GM12872 (cell line): ENCODE measurements at regions not wholly inside any gene's neighbourhood (a gene's known extent, or its start where the extent isn't known, plus 50 kb on each side); places are given as distances from the start of the nearest gene placed in this dataset.

Experiments used
- TF ChIP-seq, protein P1 (sequence below): IDR thresholded peaks from 3 replicates; pipeline ENCODE4 v1.5.1; 2011; ENCODE audit warnings: low read depth, mild to moderate bottlenecking, low read length, moderate library complexity; ENCODE audit not compliant: insufficient read depth

DNA sequence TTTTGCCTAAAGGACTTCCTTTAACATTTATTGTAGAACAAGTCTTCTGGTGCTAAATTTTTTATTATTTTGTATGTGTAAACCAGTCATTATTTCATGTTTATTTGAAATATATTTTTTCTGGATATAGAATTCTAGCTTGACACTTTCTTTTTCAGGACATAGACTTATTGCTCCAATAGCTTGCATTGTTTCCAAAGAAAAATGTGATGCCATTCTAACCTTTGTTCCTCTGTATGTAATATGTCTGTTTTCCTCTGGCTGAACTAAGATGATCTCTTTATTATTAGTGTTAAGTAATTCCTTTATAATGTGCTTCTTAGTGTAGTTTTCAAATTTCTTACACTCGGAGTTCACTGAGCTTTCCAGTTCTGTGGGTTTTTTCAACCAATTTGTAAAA is 174.1 kb upstream of the STARD13 start:
- TF ChIP-seq, protein P1, sequence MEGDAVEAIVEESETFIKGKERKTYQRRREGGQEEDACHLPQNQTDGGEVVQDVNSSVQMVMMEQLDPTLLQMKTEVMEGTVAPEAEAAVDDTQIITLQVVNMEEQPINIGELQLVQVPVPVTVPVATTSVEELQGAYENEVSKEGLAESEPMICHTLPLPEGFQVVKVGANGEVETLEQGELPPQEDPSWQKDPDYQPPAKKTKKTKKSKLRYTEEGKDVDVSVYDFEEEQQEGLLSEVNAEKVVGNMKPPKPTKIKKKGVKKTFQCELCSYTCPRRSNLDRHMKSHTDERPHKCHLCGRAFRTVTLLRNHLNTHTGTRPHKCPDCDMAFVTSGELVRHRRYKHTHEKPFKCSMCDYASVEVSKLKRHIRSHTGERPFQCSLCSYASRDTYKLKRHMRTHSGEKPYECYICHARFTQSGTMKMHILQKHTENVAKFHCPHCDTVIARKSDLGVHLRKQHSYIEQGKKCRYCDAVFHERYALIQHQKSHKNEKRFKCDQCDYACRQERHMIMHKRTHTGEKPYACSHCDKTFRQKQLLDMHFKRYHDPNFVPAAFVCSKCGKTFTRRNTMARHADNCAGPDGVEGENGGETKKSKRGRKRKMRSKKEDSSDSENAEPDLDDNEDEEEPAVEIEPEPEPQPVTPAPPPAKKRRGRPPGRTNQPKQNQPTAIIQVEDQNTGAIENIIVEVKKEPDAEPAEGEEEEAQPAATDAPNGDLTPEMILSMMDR: no peak

DNA sequence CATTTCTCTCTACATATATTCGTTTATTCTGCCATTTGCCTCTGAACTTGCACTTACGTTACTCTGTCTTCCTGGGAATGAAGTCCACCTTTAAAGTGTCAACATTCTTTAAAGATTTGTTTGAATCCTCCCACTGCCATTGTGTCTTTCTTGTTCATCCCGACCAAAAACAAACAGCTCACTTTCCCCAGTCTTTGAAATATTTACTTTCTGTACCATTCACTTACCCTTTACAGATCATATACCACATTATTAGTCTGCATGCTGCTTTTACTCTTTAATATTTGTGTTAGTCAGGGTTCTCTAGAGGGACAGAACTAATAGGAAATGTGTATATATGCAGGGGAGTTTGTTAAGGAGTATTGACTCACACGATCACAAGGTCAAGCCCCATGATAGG is 176.6 kb upstream of the STARD13 start:
- TF ChIP-seq, protein P1: no peak

DNA sequence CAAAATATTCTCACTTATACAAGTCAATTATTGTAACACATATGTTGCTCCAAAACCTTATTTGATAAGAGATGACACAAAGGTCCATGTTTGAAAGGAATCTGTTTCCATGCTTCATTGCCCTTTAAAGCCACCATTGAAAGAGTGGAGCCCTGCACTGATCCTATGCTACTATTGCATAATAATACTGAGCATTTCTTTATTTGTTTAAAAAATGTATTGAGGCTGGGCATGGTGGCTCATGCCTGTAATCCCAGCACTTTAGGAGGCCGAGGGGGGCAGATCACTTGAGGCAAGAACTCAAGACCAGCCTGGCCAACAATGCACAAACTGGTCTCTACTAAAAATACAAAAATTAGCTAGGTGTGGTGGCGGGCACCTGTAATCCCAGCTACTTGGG is 178.8 kb upstream of the STARD13 start:
- TF ChIP-seq, protein P1: no peak

DNA sequence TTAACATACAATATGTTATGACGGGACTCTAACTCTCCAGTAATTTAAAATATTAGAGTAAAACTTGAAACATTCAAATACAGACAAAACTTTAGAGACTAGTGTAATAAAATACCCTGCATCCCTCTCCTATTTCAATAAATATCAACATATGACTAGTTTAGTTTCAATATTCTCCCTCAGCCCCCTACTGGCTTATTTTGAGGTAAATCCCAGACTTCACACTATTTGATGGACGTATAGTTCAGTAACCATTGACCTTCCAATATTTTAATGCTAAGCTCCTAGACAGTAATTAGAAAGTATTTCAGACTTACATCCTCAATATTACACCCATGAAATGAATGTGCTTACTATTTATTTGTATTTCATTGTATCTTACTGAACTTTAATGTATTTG is 180.7 kb upstream of the STARD13 start:
- TF ChIP-seq, protein P1: no peak

DNA sequence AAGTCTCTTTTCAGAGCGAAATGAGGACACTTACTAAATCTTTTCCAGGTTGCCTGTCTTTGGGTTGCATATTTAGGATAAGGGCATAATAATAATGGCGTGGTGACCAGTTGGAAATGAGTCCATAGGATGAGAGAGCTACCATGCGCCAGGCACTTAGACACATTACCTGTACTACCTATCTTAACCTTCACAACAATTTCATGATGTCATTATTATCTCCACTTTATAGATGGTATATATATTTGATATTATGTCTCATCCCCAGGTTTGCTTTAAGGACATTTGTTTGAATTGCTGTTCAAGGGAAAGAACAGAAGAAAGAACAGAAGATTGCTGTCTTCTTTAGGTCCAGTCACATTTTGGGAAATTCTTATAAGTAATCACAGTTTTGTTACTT is 182.0 kb upstream of the STARD13 start:
- TF ChIP-seq, protein P1: no peak

DNA sequence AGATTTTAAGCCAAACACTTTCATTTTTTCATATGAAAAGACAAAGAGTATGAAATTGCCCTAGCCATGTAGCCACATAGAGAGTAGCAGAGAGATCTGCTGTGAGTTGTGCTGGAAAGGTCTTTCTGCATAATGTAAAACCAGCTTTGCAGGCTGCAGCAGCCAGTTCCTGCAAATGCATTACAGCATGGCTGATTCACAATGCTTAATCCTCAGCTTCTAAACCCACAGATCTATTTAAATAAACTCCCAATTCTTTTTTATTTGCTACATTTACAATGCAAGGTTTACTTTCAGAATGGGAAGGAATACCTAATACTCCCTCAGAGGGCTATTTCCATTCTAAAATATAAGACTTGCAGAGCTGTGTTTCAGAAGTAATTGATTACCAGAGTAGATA is 185.6 kb upstream of the STARD13 start:
- TF ChIP-seq, protein P1: no peak

DNA sequence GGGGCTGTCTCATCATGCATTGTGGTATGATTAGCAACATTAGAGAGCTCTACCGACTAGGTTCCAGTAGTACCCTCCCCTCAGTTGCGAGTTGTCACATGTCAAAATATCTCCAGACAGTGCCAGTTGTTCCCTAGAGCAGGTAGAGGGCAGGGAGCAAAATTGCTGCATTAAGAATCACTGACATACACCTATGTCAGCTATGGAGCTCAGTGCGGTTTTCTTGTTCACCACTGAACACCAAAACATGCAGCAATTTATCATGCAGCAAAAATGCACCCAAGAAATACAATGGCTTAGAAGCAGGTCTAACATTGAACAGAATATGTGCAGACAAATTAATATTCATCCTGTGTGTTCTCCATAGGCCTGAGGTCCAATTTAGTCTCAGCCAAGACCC is 186.9 kb upstream of the STARD13 start:
- TF ChIP-seq, protein P1: no peak

DNA sequence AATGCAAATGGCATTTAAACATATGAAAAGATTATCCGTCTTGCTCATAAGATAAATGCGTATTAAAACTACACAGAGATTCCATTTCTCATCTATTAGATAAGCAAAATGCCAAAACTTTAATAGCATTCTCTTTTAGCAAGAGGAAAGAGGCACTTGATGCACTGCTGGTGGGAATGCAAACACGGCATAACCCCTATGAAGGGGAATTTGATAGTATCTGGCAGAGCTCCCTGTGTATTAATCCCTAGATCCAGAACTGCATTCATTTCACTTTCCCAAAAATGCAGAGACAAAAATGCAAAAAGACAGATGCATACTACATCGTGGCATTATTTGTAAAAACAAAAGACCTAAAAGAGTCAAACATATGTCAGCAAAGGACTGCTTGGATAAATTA is 193.6 kb upstream of the STARD13 start:
- TF ChIP-seq, protein P1: no peak
